Stomach (tissue), 4 donors: ENCODE measurements at regions not wholly inside any gene's neighbourhood (a gene's known extent, or its start where the extent isn't known, plus 50 kb on each side); places are given as distances from the start of the nearest gene placed in this dataset.

ENCODE experiments used
- EP300 ChIP-seq: sonication (generic); formaldehyde crosslinking; IDR thresholded peaks from one replicate; pipeline ENCODE4 v1.6.1; 2017; ENCODE audit warnings: antibody characterized with exemption
- POLR2A ChIP-seq, 4 donors: fragments of 450-650 bp; IDR thresholded peaks; one replicate each; pipeline ENCODE4 v1.6.1; 2016; ENCODE audit warnings: antibody characterized with exemption in 4 of 4, control low read depth in 2 of 4, mild to moderate bottlenecking in 1 of 4, moderate library complexity in 1 of 4
- POLR2AphosphoS5 ChIP-seq, 3 donors: sonication (generic); formaldehyde crosslinking; IDR thresholded peaks; one replicate each; pipeline ENCODE4 v1.6.1; 2016; ENCODE audit warnings: antibody characterized with exemption in 3 of 3
- TF ChIP-seq, protein P1 (sequence below), 7 experiments: fragments of 450-650 bp in 4 of 7; fragments of 200-600 bp in 3 of 7; sonication (generic) in 3 of 7; IDR thresholded peaks; one replicate each; pipeline ENCODE4 v1.5.1; 2016 to 2019; ENCODE audit warnings: antibody characterized with exemption in 7 of 7, control low read depth in 2 of 7, mild to moderate bottlenecking in 1 of 7

DNA sequence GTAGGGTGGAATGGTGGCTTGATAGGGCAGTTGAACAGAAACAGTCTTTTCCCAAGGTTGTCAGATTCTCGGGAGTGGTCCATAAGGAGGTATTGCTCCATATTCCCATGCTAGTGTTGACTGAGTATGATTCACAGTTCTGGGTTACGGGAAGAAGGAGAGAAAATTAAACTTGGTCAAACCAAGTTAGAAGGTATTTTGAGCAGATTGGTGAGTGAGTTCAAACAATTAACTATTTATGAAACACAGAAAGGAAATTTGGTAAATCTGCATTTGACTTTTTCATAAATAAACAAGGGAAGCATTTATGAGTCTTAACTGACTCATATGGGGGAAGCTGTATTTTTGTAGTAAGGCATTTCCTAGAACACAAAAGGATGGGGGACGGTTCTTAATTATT, 2419.4 kb downstream of the PCDH9 start:
- TF ChIP-seq POLR2A (IDR thresholded peaks at IDR 0.05) (no peak), POLR2AphosphoS5 (IDR thresholded peaks at IDR 0.05) (no peak), EP300 (no peak)
- TF ChIP-seq, protein P1, sequence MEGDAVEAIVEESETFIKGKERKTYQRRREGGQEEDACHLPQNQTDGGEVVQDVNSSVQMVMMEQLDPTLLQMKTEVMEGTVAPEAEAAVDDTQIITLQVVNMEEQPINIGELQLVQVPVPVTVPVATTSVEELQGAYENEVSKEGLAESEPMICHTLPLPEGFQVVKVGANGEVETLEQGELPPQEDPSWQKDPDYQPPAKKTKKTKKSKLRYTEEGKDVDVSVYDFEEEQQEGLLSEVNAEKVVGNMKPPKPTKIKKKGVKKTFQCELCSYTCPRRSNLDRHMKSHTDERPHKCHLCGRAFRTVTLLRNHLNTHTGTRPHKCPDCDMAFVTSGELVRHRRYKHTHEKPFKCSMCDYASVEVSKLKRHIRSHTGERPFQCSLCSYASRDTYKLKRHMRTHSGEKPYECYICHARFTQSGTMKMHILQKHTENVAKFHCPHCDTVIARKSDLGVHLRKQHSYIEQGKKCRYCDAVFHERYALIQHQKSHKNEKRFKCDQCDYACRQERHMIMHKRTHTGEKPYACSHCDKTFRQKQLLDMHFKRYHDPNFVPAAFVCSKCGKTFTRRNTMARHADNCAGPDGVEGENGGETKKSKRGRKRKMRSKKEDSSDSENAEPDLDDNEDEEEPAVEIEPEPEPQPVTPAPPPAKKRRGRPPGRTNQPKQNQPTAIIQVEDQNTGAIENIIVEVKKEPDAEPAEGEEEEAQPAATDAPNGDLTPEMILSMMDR (IDR thresholded peaks at IDR 0.05) = no peak
